ENCODE measurements at regions not wholly inside any gene's neighbourhood (a gene's known extent, or its start where the extent isn't known, plus 50 kb on each side); places are given as distances from the start of the nearest gene placed in this dataset.

DNA sequence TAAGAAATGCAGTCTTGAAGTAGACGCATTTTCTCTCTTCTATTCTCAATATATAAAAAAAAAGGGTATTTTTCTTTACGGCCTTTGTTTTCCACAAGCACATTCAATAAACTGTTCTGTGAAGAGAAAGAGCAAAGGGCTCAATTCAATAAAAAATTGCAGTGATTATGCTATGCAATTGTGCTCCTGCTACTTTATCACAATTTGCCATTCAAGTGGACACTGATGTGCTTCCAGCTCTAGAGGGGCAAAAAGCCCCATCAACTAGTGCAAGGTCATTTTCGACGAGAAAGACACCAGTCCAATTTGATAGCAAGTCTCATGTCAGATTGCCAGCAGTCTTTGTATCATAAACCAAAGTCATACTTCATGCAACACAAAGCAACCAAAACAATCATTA, 82.6 kb upstream of the THSD7A start (continued):
- TF ChIP-seq, protein P1, sequence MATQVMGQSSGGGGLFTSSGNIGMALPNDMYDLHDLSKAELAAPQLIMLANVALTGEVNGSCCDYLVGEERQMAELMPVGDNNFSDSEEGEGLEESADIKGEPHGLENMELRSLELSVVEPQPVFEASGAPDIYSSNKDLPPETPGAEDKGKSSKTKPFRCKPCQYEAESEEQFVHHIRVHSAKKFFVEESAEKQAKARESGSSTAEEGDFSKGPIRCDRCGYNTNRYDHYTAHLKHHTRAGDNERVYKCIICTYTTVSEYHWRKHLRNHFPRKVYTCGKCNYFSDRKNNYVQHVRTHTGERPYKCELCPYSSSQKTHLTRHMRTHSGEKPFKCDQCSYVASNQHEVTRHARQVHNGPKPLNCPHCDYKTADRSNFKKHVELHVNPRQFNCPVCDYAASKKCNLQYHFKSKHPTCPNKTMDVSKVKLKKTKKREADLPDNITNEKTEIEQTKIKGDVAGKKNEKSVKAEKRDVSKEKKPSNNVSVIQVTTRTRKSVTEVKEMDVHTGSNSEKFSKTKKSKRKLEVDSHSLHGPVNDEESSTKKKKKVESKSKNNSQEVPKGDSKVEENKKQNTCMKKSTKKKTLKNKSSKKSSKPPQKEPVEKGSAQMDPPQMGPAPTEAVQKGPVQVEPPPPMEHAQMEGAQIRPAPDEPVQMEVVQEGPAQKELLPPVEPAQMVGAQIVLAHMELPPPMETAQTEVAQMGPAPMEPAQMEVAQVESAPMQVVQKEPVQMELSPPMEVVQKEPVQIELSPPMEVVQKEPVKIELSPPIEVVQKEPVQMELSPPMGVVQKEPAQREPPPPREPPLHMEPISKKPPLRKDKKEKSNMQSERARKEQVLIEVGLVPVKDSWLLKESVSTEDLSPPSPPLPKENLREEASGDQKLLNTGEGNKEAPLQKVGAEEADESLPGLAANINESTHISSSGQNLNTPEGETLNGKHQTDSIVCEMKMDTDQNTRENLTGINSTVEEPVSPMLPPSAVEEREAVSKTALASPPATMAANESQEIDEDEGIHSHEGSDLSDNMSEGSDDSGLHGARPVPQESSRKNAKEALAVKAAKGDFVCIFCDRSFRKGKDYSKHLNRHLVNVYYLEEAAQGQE (IDR thresholded peaks at IDR 0.05): no peak

DNA sequence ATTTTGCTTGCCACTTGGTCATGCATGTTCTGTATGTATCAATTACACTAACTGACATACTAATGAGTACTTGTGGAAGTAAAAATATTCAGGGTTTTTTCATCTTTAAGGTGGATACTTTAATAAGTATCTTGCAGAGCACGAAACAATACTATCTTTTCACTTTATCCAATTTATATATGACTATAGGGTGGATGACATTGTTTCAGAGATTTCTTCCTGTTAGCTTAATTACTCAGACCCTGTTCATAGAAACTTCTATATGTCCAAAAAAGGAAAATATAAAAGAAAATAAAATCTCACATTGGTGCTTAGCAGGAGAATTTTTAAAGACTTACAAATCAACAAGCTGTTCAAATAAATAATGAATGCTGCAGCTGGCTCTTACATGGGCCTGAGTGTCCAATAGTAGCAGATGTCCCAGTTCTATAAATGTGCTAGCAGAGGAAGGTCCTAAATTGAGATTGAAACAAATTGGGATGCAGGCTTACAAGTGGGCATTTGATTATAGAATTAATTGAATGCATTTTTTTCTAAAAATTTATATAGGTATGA, 91.5 kb upstream of the THSD7A start:
- no peak overlapping the region for H3K27ac ChIP-seq (ENCODE audit: low read depth in 1 of 2, low read length in 2 of 2)
- H3K4me1 ChIP-seq (ENCODE audit: control insufficient read depth in 4 of 4, insufficient read depth in 4 of 4, low read length in 3 of 4): no peaks in the 10 kb centered on the region
- no peak overlapping the region for H3K4me3 ChIP-seq (ENCODE audit: low read depth in 1 of 3, low read length in 3 of 3)
- no peak overlapping the region for H3K9ac ChIP-seq (ENCODE audit: low read depth in 1 of 2, low read length in 2 of 2)
- TF ChIP-seq RXRA (IDR thresholded peaks at IDR 0.05) (no peak), JUND (IDR thresholded peaks at IDR 0.05) (no peak), GABPA (IDR thresholded peaks at IDR 0.05 in 1 of 2, conservative IDR thresholded peaks at IDR 0.05 in 1 of 2) (no peak)
- TF ChIP-seq, protein P2, sequence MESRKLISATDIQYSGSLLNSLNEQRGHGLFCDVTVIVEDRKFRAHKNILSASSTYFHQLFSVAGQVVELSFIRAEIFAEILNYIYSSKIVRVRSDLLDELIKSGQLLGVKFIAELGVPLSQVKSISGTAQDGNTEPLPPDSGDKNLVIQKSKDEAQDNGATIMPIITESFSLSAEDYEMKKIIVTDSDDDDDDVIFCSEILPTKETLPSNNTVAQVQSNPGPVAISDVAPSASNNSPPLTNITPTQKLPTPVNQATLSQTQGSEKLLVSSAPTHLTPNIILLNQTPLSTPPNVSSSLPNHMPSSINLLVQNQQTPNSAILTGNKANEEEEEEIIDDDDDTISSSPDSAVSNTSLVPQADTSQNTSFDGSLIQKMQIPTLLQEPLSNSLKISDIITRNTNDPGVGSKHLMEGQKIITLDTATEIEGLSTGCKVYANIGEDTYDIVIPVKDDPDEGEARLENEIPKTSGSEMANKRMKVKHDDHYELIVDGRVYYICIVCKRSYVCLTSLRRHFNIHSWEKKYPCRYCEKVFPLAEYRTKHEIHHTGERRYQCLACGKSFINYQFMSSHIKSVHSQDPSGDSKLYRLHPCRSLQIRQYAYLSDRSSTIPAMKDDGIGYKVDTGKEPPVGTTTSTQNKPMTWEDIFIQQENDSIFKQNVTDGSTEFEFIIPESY (IDR thresholded peaks at IDR 0.05): no peak
- H3K27me3 ChIP-seq (ENCODE audit: control insufficient read depth in 4 of 4, insufficient read depth in 4 of 4, low read length in 3 of 4): no peaks in the 10 kb centered on the region
- no peak for DNase-seq (ENCODE audit: low spot score)
- H3K36me3 ChIP-seq (ENCODE audit: control insufficient read depth in 4 of 4, insufficient read depth in 3 of 4, low read depth in 1 of 4, low read length in 3 of 4): no peaks in the 10 kb centered on the region
- H3K9me3 ChIP-seq (ENCODE audit: control insufficient read depth in 4 of 4, low read length in 3 of 4): no peaks in the 10 kb centered on the region
- WGBS: 72% methylated on average over 1 of the region's 1 CpG

DNA sequence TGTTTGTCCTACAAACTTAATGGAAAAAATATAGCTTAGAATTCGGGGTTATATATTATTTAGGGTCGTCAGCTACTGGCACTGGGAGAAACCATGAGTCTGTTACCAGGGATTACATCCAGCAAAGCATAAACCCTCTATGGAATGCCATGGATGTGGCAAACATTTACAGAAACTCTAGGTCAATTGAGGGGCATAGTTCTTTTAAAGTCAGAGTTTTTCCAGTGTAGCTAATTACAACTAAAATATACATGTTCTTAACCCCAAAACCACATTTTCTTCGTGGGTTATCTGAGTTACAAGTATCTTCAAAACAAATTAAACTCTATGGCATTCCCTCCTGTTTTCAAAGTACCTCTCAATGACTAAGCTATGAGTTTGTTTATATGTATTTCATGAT, 99.3 kb upstream of the THSD7A start:
- no peaks in the 10 kb centered on the region for H3K27me3 ChIP-seq (ENCODE audit: control insufficient read depth in 4 of 4, insufficient read depth in 4 of 4, low read length in 3 of 4)
- WGBS: 42% methylated on average over 3 of the region's 3 CpGs
- no peak overlapping the region for H3K9ac ChIP-seq (ENCODE audit: low read depth in 1 of 2, low read length in 2 of 2)
- H3K4me1 ChIP-seq (ENCODE audit: control insufficient read depth in 4 of 4, insufficient read depth in 4 of 4, low read length in 3 of 4): no peaks in the 10 kb centered on the region
- no peaks in the 10 kb centered on the region for H3K36me3 ChIP-seq (ENCODE audit: control insufficient read depth in 4 of 4, insufficient read depth in 3 of 4, low read depth in 1 of 4, low read length in 3 of 4)
- no peak overlapping the region for H3K4me3 ChIP-seq (ENCODE audit: low read depth in 1 of 3, low read length in 3 of 3)
- no peaks in the 10 kb centered on the region for H3K9me3 ChIP-seq (ENCODE audit: control insufficient read depth in 4 of 4, low read length in 3 of 4)
- TF ChIP-seq RXRA (IDR thresholded peaks at IDR 0.05) (no peak), YY1 (IDR thresholded peaks at IDR 0.05) (no peak), NR2F2 (IDR thresholded peaks at IDR 0.05) (no peak), GABPA (IDR thresholded peaks at IDR 0.05 in 1 of 2, conservative IDR thresholded peaks at IDR 0.05 in 1 of 2) (no peak), FOXA1 (IDR thresholded peaks at IDR 0.05) (no peak), TAF1 (conservative IDR thresholded peaks at IDR 0.05) (no peak), EGR1 (IDR thresholded peaks at IDR 0.05; ENCODE audit: low read depth in 2 of 2) (no peak), HNF4A (conservative IDR thresholded peaks at IDR 0.05) (no peak), FOXA2 (IDR thresholded peaks at IDR 0.05) (no peak)
- TF ChIP-seq, protein P3, sequence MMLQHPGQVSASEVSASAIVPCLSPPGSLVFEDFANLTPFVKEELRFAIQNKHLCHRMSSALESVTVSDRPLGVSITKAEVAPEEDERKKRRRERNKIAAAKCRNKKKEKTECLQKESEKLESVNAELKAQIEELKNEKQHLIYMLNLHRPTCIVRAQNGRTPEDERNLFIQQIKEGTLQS (IDR thresholded peaks at IDR 0.05): no peak
- no peak for DNase-seq (ENCODE audit: low spot score)
- H3K27ac ChIP-seq (ENCODE audit: low read depth in 1 of 2, low read length in 2 of 2): no peak overlapping the region

All from liver (tissue), 7 donors.